Adrenal gland (tissue), 5 donors: ENCODE measurements at regions not wholly inside any gene's neighbourhood (a gene's known extent, or its start where the extent isn't known, plus 50 kb on each side); places are given as distances from the start of the nearest gene placed in this dataset.

Source experiments
- POLR2A ChIP-seq, 2 donors: fragments of 450-650 bp; IDR thresholded peaks; one replicate each; pipeline ENCODE4 v1.6.1; 2017; ENCODE audit warnings: antibody characterized with exemption in 2 of 2, mild to moderate bottlenecking in 2 of 2, moderate library complexity in 1 of 2
- TF ChIP-seq, protein P1 (sequence below), 6 experiments: fragments of 450-650 bp in 4 of 6; fragments of 200-600 bp in 2 of 6; sonication (generic) in 1 of 6; IDR thresholded peaks; 1 replicate in 5 of 6; 2 replicates in 1 of 6; pipeline versions ENCODE4 v1.5.1 to v1.8.0; 2016 to 2021; ENCODE audit warnings: antibody characterized with exemption in 6 of 6, mild to moderate bottlenecking in 2 of 6, moderate library complexity in 1 of 6
- donor health status: DM: no; HTN: no; CAD: no.

GRCh38 chr3:194215392-194215791 is 79.4 kb downstream of the HES1 start:
- TF ChIP-seq, protein P1, sequence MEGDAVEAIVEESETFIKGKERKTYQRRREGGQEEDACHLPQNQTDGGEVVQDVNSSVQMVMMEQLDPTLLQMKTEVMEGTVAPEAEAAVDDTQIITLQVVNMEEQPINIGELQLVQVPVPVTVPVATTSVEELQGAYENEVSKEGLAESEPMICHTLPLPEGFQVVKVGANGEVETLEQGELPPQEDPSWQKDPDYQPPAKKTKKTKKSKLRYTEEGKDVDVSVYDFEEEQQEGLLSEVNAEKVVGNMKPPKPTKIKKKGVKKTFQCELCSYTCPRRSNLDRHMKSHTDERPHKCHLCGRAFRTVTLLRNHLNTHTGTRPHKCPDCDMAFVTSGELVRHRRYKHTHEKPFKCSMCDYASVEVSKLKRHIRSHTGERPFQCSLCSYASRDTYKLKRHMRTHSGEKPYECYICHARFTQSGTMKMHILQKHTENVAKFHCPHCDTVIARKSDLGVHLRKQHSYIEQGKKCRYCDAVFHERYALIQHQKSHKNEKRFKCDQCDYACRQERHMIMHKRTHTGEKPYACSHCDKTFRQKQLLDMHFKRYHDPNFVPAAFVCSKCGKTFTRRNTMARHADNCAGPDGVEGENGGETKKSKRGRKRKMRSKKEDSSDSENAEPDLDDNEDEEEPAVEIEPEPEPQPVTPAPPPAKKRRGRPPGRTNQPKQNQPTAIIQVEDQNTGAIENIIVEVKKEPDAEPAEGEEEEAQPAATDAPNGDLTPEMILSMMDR (IDR thresholded peaks at IDR 0.05), result no peak
- TF ChIP-seq POLR2A (IDR thresholded peaks at IDR 0.05), result no peak
